MM.1S (cell line): ENCODE measurements at regions not wholly inside any gene's neighbourhood (a gene's known extent, or its start where the extent isn't known, plus 50 kb on each side); places are given as distances from the start of the nearest gene placed in this dataset.

ENCODE experiments used
- CTCF ChIP-seq: fragments of 300-600 bp; sonication (generic); IDR thresholded peaks from 2 replicates; pipeline ENCODE4 v1.5.1; 2016; ENCODE audit warnings: antibody characterized with exemption, low read length, mixed read lengths
- EZH2 ChIP-seq: fragments of 300-600 bp; sonication (generic); optimal IDR thresholded peaks from 2 replicates; pipeline ENCODE3; 2017; ENCODE audit warnings: low read depth, mild to moderate bottlenecking, antibody characterized with exemption, low read length, mixed read lengths

GRCh38 chr2:23158306-23158705, 226.7 kb upstream of the KLHL29 start:
- no peak for TF ChIP-seq CTCF
- TF ChIP-seq EZH2, result no peak
